ENCODE measurements at regions not wholly inside any gene's neighbourhood (a gene's known extent, or its start where the extent isn't known, plus 50 kb on each side); places are given as distances from the start of the nearest gene placed in this dataset.

DNA sequence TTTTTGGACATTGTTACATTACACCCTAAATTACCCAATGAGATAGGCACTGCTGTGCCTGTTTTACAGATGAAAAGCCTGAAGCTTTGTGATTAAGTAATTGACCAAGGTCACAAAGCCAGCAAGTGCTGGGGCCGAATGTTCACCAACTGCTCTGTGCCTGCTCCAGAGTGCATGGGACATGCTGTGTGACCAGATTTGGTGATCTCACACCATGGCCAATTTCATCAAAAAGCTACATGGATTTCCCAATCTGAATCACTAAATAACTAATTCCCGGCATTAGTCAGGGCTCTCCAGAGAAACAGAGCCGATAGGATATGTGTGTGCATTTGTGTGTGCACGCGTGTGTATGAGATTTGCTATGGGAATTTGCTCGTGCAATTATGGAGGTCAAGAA lies 228.3 kb upstream of the ECI2 start:
- no peak for FAIRE-seq
- BruUV-seq (replicated peaks): no TSS peak
- CTCF ChIA-PET: interaction anchor here (1.3 kb wide), 1 partner anchor 12 kb away, joined by 4 read pairs; no protein-coding TSS in a partner anchor

DNA sequence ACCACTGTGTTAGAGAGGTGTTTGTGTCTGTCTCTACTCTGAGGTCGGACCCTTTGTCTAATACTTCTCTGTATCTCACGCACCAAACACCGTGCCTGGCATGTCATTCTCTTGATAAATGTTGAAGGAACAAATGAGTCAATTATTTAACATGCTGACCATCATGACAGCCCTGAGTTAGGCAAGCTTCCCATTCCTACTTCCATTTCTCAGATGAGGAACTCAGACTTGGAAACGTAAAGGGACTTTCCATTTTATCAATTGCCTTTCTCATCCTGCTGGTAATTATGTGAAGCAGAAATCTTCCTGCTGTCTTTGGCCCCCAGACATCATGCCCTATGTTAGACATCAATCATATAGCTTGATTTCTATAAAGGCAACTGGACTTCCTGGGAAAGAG lies 227.0 kb upstream of the ECI2 start:
- Histone ChIP-seq H3K4me2 (ENCODE audit: insufficient read depth, low read length) (no peak overlapping the region), H4K20me1 (replicated peaks; ENCODE audit: control insufficient read depth, extremely low read depth, insufficient read depth, low read length) (no peaks in the 10 kb centered on the region), H3K4me1 (ENCODE audit: control insufficient read depth, extremely low read depth, insufficient read depth, low read length) (peaks cover 8% of the 10 kb centered on the region), H2AFZ (ENCODE audit: low read depth, low read length) (no peak overlapping the region), H3K79me2 (ENCODE audit: control insufficient read depth, insufficient read depth, low read length) (no peaks in the 10 kb centered on the region), H3K9me1 (replicated peaks; ENCODE audit: control insufficient read depth, extremely low read depth, insufficient read depth, low read length) (no peaks in the 10 kb centered on the region), H3K9me3 (replicated peaks; ENCODE audit: control insufficient read depth, insufficient read depth, low read length) (no peaks in the 10 kb centered on the region), H3K4me3 (replicated peaks in 1 of 3; ENCODE audit: insufficient read depth in 1 of 3, low read depth in 1 of 3, low read length in 3 of 3) (no peak overlapping the region), H3K27ac (ENCODE audit: insufficient read depth, low read depth, low read length) (no peak overlapping the region), H3K27me3 (ENCODE audit: control insufficient read depth in 2 of 2, insufficient read depth in 2 of 2, low read length in 2 of 2) (no peaks in the 10 kb centered on the region), H3K9ac (replicated peaks; ENCODE audit: extremely low read depth, insufficient read depth, low read length) (no peak overlapping the region), H3K36me3 (ENCODE audit: control insufficient read depth in 2 of 2, extremely low read depth in 1 of 2, insufficient read depth in 2 of 2, low read length in 2 of 2) (no peaks in the 10 kb centered on the region)
- DNase-seq (ENCODE audit: low read depth, low spot score): no peak
- intact Hi-C loops (cut with micrococcal nuclease): no loop called here
- TF ChIP-seq FOS (IDR thresholded peaks at IDR 0.05; ENCODE audit: borderline replicate concordance, insufficient read depth, low read length): no peak
- TF ChIP-seq, protein P1, sequence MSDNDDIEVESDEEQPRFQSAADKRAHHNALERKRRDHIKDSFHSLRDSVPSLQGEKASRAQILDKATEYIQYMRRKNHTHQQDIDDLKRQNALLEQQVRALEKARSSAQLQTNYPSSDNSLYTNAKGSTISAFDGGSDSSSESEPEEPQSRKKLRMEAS (IDR thresholded peaks at IDR 0.05; ENCODE audit: insufficient read depth, insufficient read length): no peak
- no peak for TF ChIP-seq POLR2A (IDR thresholded peaks at IDR 0.05; ENCODE audit: low read depth, low read length)
- no peak for TF ChIP-seq EZH2 (IDR thresholded peaks at IDR 0.05; ENCODE audit: borderline replicate concordance, low read depth, low read length, severe bottlenecking)
- no peak for TF ChIP-seq POLR2AphosphoS5 (IDR thresholded peaks at IDR 0.05; ENCODE audit: insufficient read depth, low read depth, low read length)
- TF ChIP-seq, protein P2, sequence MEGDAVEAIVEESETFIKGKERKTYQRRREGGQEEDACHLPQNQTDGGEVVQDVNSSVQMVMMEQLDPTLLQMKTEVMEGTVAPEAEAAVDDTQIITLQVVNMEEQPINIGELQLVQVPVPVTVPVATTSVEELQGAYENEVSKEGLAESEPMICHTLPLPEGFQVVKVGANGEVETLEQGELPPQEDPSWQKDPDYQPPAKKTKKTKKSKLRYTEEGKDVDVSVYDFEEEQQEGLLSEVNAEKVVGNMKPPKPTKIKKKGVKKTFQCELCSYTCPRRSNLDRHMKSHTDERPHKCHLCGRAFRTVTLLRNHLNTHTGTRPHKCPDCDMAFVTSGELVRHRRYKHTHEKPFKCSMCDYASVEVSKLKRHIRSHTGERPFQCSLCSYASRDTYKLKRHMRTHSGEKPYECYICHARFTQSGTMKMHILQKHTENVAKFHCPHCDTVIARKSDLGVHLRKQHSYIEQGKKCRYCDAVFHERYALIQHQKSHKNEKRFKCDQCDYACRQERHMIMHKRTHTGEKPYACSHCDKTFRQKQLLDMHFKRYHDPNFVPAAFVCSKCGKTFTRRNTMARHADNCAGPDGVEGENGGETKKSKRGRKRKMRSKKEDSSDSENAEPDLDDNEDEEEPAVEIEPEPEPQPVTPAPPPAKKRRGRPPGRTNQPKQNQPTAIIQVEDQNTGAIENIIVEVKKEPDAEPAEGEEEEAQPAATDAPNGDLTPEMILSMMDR (IDR thresholded peaks at IDR 0.05; ENCODE audit: extremely low read depth in 1 of 2, insufficient read depth in 1 of 2, low read depth in 1 of 2, low read length in 2 of 2): no peak
- TF ChIP-seq MYC (IDR thresholded peaks at IDR 0.05; ENCODE audit: low read depth, low read length): no peak
- TF ChIP-seq GATA2 (IDR thresholded peaks at IDR 0.05; ENCODE audit: insufficient read depth, insufficient read length, low read depth, low read length): no peak
- no peak for TF ChIP-seq JUN (IDR thresholded peaks at IDR 0.05; ENCODE audit: borderline replicate concordance, insufficient read depth, insufficient read length, low read depth)
- POLR2A ChIA-PET: interaction anchor here (0.6 kb wide), 1 partner anchor 233 kb away, joined by 7 read pairs; no protein-coding TSS in a partner anchor
- CTCF ChIA-PET: no interaction called here
- no TSS peak for BruUV-seq (replicated peaks)
- dilution Hi-C loops (cut with MboI; ENCODE audit: extremely low pct_ligation_motif_present, low sequenced_read_pairs): no loop called here
- FAIRE-seq: no peak

More for the DNA sequence above, 228.3 kb upstream of the ECI2 start:
- H3K27ac ChIP-seq (ENCODE audit: insufficient read depth, low read depth, low read length): no peak overlapping the region
- dilution Hi-C loops (cut with MboI; ENCODE audit: extremely low pct_ligation_motif_present, low sequenced_read_pairs) (no loop called here), intact Hi-C loops (cut with micrococcal nuclease) (no loop called here)
- H4K20me1 ChIP-seq (replicated peaks; ENCODE audit: control insufficient read depth, extremely low read depth, insufficient read depth, low read length): no peaks in the 10 kb centered on the region
- no peaks in the 10 kb centered on the region for H3K79me2 ChIP-seq (ENCODE audit: control insufficient read depth, insufficient read depth, low read length)
- H3K36me3 ChIP-seq (ENCODE audit: control insufficient read depth in 2 of 2, extremely low read depth in 1 of 2, insufficient read depth in 2 of 2, low read length in 2 of 2): no peaks in the 10 kb centered on the region
- POLR2A ChIA-PET: no interaction called here
- H3K9ac ChIP-seq (replicated peaks; ENCODE audit: extremely low read depth, insufficient read depth, low read length): no peak overlapping the region
- H3K27me3 ChIP-seq (ENCODE audit: control insufficient read depth in 2 of 2, insufficient read depth in 2 of 2, low read length in 2 of 2): no peaks in the 10 kb centered on the region
- no peak for DNase-seq (ENCODE audit: low read depth, low spot score)
- no peak overlapping the region for H2AFZ ChIP-seq (ENCODE audit: low read depth, low read length)
- no peak overlapping the region for H3K4me3 ChIP-seq (replicated peaks in 1 of 3; ENCODE audit: insufficient read depth in 1 of 3, low read depth in 1 of 3, low read length in 3 of 3)
- H3K9me3 ChIP-seq (replicated peaks; ENCODE audit: control insufficient read depth, insufficient read depth, low read length): no peaks in the 10 kb centered on the region
- H3K4me1 ChIP-seq (ENCODE audit: control insufficient read depth, extremely low read depth, insufficient read depth, low read length): peaks cover 8% of the 10 kb centered on the region
- H3K9me1 ChIP-seq (replicated peaks; ENCODE audit: control insufficient read depth, extremely low read depth, insufficient read depth, low read length): no peaks in the 10 kb centered on the region
- no peak overlapping the region for H3K4me2 ChIP-seq (ENCODE audit: insufficient read depth, low read length)
- no peak for TF ChIP-seq MYC (IDR thresholded peaks at IDR 0.05; ENCODE audit: low read depth, low read length)
- TF ChIP-seq, protein P2 (IDR thresholded peaks at IDR 0.05; ENCODE audit: extremely low read depth in 1 of 2, insufficient read depth in 1 of 2, low read depth in 1 of 2, low read length in 2 of 2): no peak
